Bronchial epithelial cell (primary cell): ENCODE measurements at regions not wholly inside any gene's neighbourhood (a gene's known extent, or its start where the extent isn't known, plus 50 kb on each side); places are given as distances from the start of the nearest gene placed in this dataset.

Experiments
- DNase-seq: peaks from one replicate; pipeline ENCODE4 v3.0.0-alpha.2; 2010; ENCODE audit warnings: low read depth
- FAIRE-seq: peaks from 2 replicates; lab custom pipeline; 2011; peaks lifted over from hg19 to GRCh38; lab: Jason Lieb, UNC
- H3K27me3 ChIP-seq: 2 replicates; pipeline ENCODE4 v1.5.1; 2011; ENCODE audit warnings: low read length; ENCODE audit not compliant: control insufficient read depth, insufficient read depth
- H3K36me3 ChIP-seq: 2 replicates; pipeline ENCODE4 v1.5.1; 2011; ENCODE audit warnings: low read length; ENCODE audit not compliant: control insufficient read depth, insufficient read depth
- H3K4me3 ChIP-seq: 2 replicates; pipeline ENCODE4 v1.5.1; 2011; ENCODE audit warnings: mild to moderate bottlenecking, low read depth, low read length, control low read depth
- TF ChIP-seq, protein P1 (sequence below): IDR thresholded peaks from 2 replicates; pipeline ENCODE4 v1.5.1; 2011; ENCODE audit warnings: mild to moderate bottlenecking, moderate library complexity, low read length, control low read depth, inconsistent platforms; ENCODE audit not compliant: insufficient read depth, severe bottlenecking

DNA sequence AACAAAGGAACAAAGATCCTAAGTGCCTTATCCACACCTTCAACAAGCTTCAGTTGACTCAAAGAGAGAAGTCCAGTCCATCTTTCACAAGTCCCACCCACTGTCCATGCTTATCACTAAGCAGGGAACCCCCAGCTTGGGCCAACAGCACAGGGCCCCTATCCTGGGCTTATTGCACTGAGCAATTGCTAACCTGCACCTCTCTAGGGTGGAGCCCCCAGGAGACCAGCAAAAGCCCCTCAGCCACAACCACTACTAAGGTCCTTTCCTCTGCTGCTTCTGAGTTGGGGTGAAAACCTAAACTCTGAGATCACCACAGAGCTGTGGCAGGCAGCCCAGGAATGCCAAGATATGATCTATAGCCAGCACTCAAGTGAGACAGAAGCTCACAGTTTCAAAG is 96.7 kb upstream of the PBDC1 start:
- no peak for DNase-seq
- FAIRE-seq, result no peak
- TF ChIP-seq, protein P1, sequence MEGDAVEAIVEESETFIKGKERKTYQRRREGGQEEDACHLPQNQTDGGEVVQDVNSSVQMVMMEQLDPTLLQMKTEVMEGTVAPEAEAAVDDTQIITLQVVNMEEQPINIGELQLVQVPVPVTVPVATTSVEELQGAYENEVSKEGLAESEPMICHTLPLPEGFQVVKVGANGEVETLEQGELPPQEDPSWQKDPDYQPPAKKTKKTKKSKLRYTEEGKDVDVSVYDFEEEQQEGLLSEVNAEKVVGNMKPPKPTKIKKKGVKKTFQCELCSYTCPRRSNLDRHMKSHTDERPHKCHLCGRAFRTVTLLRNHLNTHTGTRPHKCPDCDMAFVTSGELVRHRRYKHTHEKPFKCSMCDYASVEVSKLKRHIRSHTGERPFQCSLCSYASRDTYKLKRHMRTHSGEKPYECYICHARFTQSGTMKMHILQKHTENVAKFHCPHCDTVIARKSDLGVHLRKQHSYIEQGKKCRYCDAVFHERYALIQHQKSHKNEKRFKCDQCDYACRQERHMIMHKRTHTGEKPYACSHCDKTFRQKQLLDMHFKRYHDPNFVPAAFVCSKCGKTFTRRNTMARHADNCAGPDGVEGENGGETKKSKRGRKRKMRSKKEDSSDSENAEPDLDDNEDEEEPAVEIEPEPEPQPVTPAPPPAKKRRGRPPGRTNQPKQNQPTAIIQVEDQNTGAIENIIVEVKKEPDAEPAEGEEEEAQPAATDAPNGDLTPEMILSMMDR, result no peak
- Histone ChIP-seq H3K27me3 (no peaks in the 10 kb centered on the region), H3K4me3 (no peak overlapping the region), H3K36me3 (no peaks in the 10 kb centered on the region)

DNA sequence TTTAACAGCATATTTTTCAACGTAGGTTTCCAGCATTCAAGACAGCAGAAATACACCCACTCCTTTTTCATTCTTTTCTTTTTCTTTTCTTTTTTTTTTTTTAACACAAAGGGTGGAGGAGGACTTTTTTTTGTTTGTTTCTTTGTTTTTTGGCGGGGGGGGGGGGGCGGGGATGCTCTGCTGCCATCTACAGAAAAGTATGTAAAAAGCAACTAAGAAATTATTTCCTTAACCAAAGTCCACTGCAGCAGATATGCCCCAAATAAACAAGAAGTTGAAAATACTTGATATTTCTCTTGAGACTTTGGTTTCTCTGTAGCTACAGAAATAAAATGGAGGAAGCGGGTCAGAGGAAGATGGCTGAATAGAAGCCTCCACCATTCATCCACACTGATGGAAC is 63.2 kb upstream of the PBDC1 start:
- no peaks in the 10 kb centered on the region for H3K36me3 ChIP-seq
- H3K27me3 ChIP-seq, result no peaks in the 10 kb centered on the region
- TF ChIP-seq, protein P1, result no peak
- FAIRE-seq (no peak), DNase-seq (no peak)
- H3K4me3 ChIP-seq, result no peak overlapping the region
